ENCODE measurements at regions not wholly inside any gene's neighbourhood (a gene's known extent, or its start where the extent isn't known, plus 50 kb on each side); places are given as distances from the start of the nearest gene placed in this dataset.

- no peaks in the 10 kb centered on the region for H3K9me3 ChIP-seq (ENCODE audit: control insufficient read depth, low read length)
- H3K9ac ChIP-seq, result no peak overlapping the region
- H3K4me3 ChIP-seq (ENCODE audit: low read depth, low read length), result no peak overlapping the region
- H3K4me1 ChIP-seq, result no peaks in the 10 kb centered on the region
- no peak for TF ChIP-seq CTCF (IDR thresholded peaks at IDR 0.05)
- H3K27ac ChIP-seq, result no peak overlapping the region
- no peak overlapping the region for H3K4me2 ChIP-seq (ENCODE audit: low read length)
- no peaks in the 10 kb centered on the region for H3K27me3 ChIP-seq (ENCODE audit: control insufficient read depth, insufficient read depth, low read length)
- H3K79me2 ChIP-seq, result no peaks in the 10 kb centered on the region
- H3K36me3 ChIP-seq (ENCODE audit: control insufficient read depth, insufficient read depth, low read length), result no peaks in the 10 kb centered on the region
- H2AFZ ChIP-seq, result no peak overlapping the region
These were observed 301.7 kb downstream of the TTLL7 start for GRCh38 chr1:83697220-83697619.

GRCh38 chr1:83694449-83694848, 304.5 kb downstream of the TTLL7 start:
- Histone ChIP-seq H3K9me3 (ENCODE audit: control insufficient read depth, low read length) (no peaks in the 10 kb centered on the region), H2AFZ (no peak overlapping the region), H3K36me3 (ENCODE audit: control insufficient read depth, insufficient read depth, low read length) (no peaks in the 10 kb centered on the region), H3K4me2 (ENCODE audit: low read length) (no peak overlapping the region), H3K4me3 (ENCODE audit: low read depth, low read length) (no peak overlapping the region), H3K79me2 (no peaks in the 10 kb centered on the region), H3K9ac (no peak overlapping the region), H3K27ac (no peak overlapping the region), H3K27me3 (ENCODE audit: control insufficient read depth, insufficient read depth, low read length) (no peaks in the 10 kb centered on the region), H3K4me1 (no peaks in the 10 kb centered on the region)
- TF ChIP-seq CTCF (IDR thresholded peaks at IDR 0.05), result no peak

GRCh38 chr1:83693427-83694126, 305.4 kb downstream of the TTLL7 start:
- Histone ChIP-seq H3K9me3 (ENCODE audit: control insufficient read depth, low read length) (no peaks in the 10 kb centered on the region), H3K36me3 (ENCODE audit: control insufficient read depth, insufficient read depth, low read length) (no peaks in the 10 kb centered on the region), H3K4me1 (no peaks in the 10 kb centered on the region), H3K79me2 (no peaks in the 10 kb centered on the region), H3K4me2 (ENCODE audit: low read length) (no peak overlapping the region), H2AFZ (peak overlapping the region; percentile 80), H3K9ac (no peak overlapping the region), H3K27ac (no peak overlapping the region), H3K27me3 (ENCODE audit: control insufficient read depth, insufficient read depth, low read length) (no peaks in the 10 kb centered on the region), H3K4me3 (ENCODE audit: low read depth, low read length) (no peak overlapping the region)
- TF ChIP-seq CTCF (IDR thresholded peaks at IDR 0.05), result no peak

- Histone ChIP-seq H3K4me1 (no peaks in the 10 kb centered on the region), H3K27ac (no peak overlapping the region), H3K4me2 (ENCODE audit: low read length) (peak overlapping the region; percentile 60), H3K9ac (no peak overlapping the region), H3K27me3 (ENCODE audit: control insufficient read depth, insufficient read depth, low read length) (no peaks in the 10 kb centered on the region), H3K9me3 (ENCODE audit: control insufficient read depth, low read length) (no peaks in the 10 kb centered on the region), H2AFZ (peak overlapping the region; percentile 80), H3K36me3 (ENCODE audit: control insufficient read depth, insufficient read depth, low read length) (no peaks in the 10 kb centered on the region), H3K4me3 (ENCODE audit: low read depth, low read length) (no peak overlapping the region), H3K79me2 (no peaks in the 10 kb centered on the region)
- no peak for TF ChIP-seq CTCF (IDR thresholded peaks at IDR 0.05)
These were observed 306.2 kb downstream of the TTLL7 start for GRCh38 chr1:83692524-83693381.

All from parathyroid adenoma (tissue), 2 donors.